ENCODE measurements at regions not wholly inside any gene's neighbourhood (a gene's known extent, or its start where the extent isn't known, plus 50 kb on each side); places are given as distances from the start of the nearest gene placed in this dataset.

GRCh38 chr7:96388166-96388565 is 66.3 kb upstream of the SLC25A13 start:
- Histone ChIP-seq H3K79me2 (ENCODE audit: insufficient read depth, low read length) (no peaks in the 10 kb centered on the region), H2AFZ (ENCODE audit: low read depth, low read length) (no peak overlapping the region), H3K36me3 (ENCODE audit: insufficient read depth, low read length) (no peaks in the 10 kb centered on the region), H3K4me2 (ENCODE audit: low read length) (peak overlapping the region; percentile 82), H3K4me3 (ENCODE audit: insufficient read depth, low read depth, low read length) (peak overlapping the region; percentile 43), H3K4me1 (ENCODE audit: insufficient read depth, low read length) (peaks cover 14% of the 10 kb centered on the region), H4K20me1 (ENCODE audit: insufficient read depth, low read length) (no peaks in the 10 kb centered on the region), H3K27ac (ENCODE audit: low read depth, low read length) (peak overlapping the region; percentile 87), H3K9ac (ENCODE audit: low read length) (peak overlapping the region; percentile 58), H3K9me3 (ENCODE audit: insufficient read depth, low read depth, low read length) (no peaks in the 10 kb centered on the region), H3K27me3 (ENCODE audit: insufficient read depth, low read length) (no peaks in the 10 kb centered on the region)
- Mint-ChIP-seq H3K4me1 (ENCODE audit: low read depth, unreplicated experiment) (peaks cover 19% of the 10 kb centered on the region), H3K27me3 (ENCODE audit: low read depth, unreplicated experiment) (no peaks in the 10 kb centered on the region), H3K27ac (ENCODE audit: unreplicated experiment) (peak overlapping the region; percentile 87), H3K4me3 (ENCODE audit: unreplicated experiment) (no peak overlapping the region), H3K36me3 (ENCODE audit: low read depth, unreplicated experiment) (no peaks in the 10 kb centered on the region), H3K9me3 (ENCODE audit: unreplicated experiment) (no peaks in the 10 kb centered on the region)
- FAIRE-seq, result no peak
- TF ChIP-seq EZH2 (IDR thresholded peaks at IDR 0.05; ENCODE audit: insufficient read depth, low read length) (no peak), CTCF (IDR thresholded peaks at IDR 0.05; ENCODE audit: insufficient read depth, low read depth, low read length) (no peak)
- DNase-seq (ENCODE audit: low read depth), result peak; percentile 56

DNA sequence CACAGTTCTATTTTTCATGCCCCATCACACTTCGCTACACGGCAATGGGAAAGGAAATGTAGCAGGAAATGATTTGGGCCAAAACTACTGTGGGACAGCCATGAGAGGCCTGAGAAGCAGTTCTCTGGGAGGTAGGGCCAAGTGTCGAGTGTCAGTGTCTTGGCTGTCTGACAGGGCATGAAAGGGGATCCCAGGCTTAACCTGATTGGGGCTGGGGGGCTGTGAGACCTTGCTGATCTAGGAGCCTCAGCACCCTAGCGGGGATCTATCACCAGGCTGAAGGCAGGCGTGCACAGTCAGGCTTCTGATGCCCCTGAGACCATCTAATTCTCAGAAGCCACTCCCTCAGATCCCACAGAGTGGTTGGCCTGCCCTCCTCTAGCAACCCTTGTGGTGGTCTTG is 58.2 kb upstream of the SLC25A13 start:
- Mint-ChIP-seq H3K4me1 (ENCODE audit: low read depth, unreplicated experiment) (no peaks in the 10 kb centered on the region), H3K36me3 (ENCODE audit: low read depth, unreplicated experiment) (no peaks in the 10 kb centered on the region), H3K9me3 (ENCODE audit: unreplicated experiment) (no peaks in the 10 kb centered on the region), H3K27me3 (ENCODE audit: low read depth, unreplicated experiment) (no peaks in the 10 kb centered on the region), H3K27ac (ENCODE audit: unreplicated experiment) (no peak overlapping the region), H3K4me3 (ENCODE audit: unreplicated experiment) (no peak overlapping the region)
- TF ChIP-seq CTCF (IDR thresholded peaks at IDR 0.05; ENCODE audit: insufficient read depth, low read depth, low read length) (no peak), EZH2 (IDR thresholded peaks at IDR 0.05; ENCODE audit: insufficient read depth, low read length) (no peak)
- H3K36me3 ChIP-seq (ENCODE audit: insufficient read depth, low read length), result no peaks in the 10 kb centered on the region
- H3K27me3 ChIP-seq (ENCODE audit: insufficient read depth, low read length), result no peaks in the 10 kb centered on the region
- no peak for DNase-seq (ENCODE audit: low read depth)
- H3K4me3 ChIP-seq (ENCODE audit: insufficient read depth, low read depth, low read length), result no peak overlapping the region
- FAIRE-seq, result no peak
- no peaks in the 10 kb centered on the region for H3K4me1 ChIP-seq (ENCODE audit: insufficient read depth, low read length)
- H3K9ac ChIP-seq (ENCODE audit: low read length), result no peak overlapping the region
- no peaks in the 10 kb centered on the region for H3K9me3 ChIP-seq (ENCODE audit: insufficient read depth, low read depth, low read length)
- no peaks in the 10 kb centered on the region for H4K20me1 ChIP-seq (ENCODE audit: insufficient read depth, low read length)
- no peaks in the 10 kb centered on the region for H3K79me2 ChIP-seq (ENCODE audit: insufficient read depth, low read length)
- no peak overlapping the region for H2AFZ ChIP-seq (ENCODE audit: low read depth, low read length)
- H3K27ac ChIP-seq (ENCODE audit: low read depth, low read length), result no peak overlapping the region
- H3K4me2 ChIP-seq (ENCODE audit: low read length), result no peak overlapping the region

GRCh38 chr7:96377399-96377798 is 55.5 kb upstream of the SLC25A13 start:
- H2AFZ ChIP-seq (ENCODE audit: low read depth, low read length), result no peak overlapping the region
- H3K4me1 ChIP-seq (ENCODE audit: insufficient read depth, low read length), result no peaks in the 10 kb centered on the region
- no peaks in the 10 kb centered on the region for H3K36me3 Mint-ChIP-seq (ENCODE audit: low read depth, unreplicated experiment)
- H3K4me3 Mint-ChIP-seq (ENCODE audit: unreplicated experiment), result no peak overlapping the region
- no peaks in the 10 kb centered on the region for H4K20me1 ChIP-seq (ENCODE audit: insufficient read depth, low read length)
- H3K9me3 Mint-ChIP-seq (ENCODE audit: unreplicated experiment), result no peaks in the 10 kb centered on the region
- H3K79me2 ChIP-seq (ENCODE audit: insufficient read depth, low read length), result no peaks in the 10 kb centered on the region
- H3K27me3 Mint-ChIP-seq (ENCODE audit: low read depth, unreplicated experiment), result no peaks in the 10 kb centered on the region
- FAIRE-seq, result no peak
- TF ChIP-seq CTCF (IDR thresholded peaks at IDR 0.05; ENCODE audit: insufficient read depth, low read depth, low read length), result no peak
- TF ChIP-seq EZH2 (IDR thresholded peaks at IDR 0.05; ENCODE audit: insufficient read depth, low read length), result no peak
- no peak overlapping the region for H3K27ac ChIP-seq (ENCODE audit: low read depth, low read length)
- H3K27ac Mint-ChIP-seq (ENCODE audit: unreplicated experiment), result no peak overlapping the region
- no peaks in the 10 kb centered on the region for H3K9me3 ChIP-seq (ENCODE audit: insufficient read depth, low read depth, low read length)
- no peak for DNase-seq (ENCODE audit: low read depth)
- H3K4me2 ChIP-seq (ENCODE audit: low read length), result no peak overlapping the region
- H3K4me1 Mint-ChIP-seq (ENCODE audit: low read depth, unreplicated experiment), result no peaks in the 10 kb centered on the region
- no peak overlapping the region for H3K4me3 ChIP-seq (ENCODE audit: insufficient read depth, low read depth, low read length)
- no peak overlapping the region for H3K9ac ChIP-seq (ENCODE audit: low read length)
- no peaks in the 10 kb centered on the region for H3K27me3 ChIP-seq (ENCODE audit: insufficient read depth, low read length)
- H3K36me3 ChIP-seq (ENCODE audit: insufficient read depth, low read length), result no peaks in the 10 kb centered on the region

Measured in astrocyte (in vitro differentiated cells and primary cell).